Keratinocyte (primary cell): ENCODE measurements at regions not wholly inside any gene's neighbourhood (a gene's known extent, or its start where the extent isn't known, plus 50 kb on each side); places are given as distances from the start of the nearest gene placed in this dataset.

Experiments used
- DNase-seq: peaks from one replicate; pipeline ENCODE4 v3.0.0-alpha.2; 2011; ENCODE audit warnings: low read depth, missing footprints, low spot score
- FAIRE-seq: peaks from 2 replicates; lab custom pipeline; 2011; peaks lifted over from hg19 to GRCh38; lab: Jason Lieb, UNC
- H2AFZ ChIP-seq: 2 replicates; pipeline ENCODE4 v1.6.0; 2012; ENCODE audit warnings: low read length, control low read depth, inconsistent platforms; ENCODE audit not compliant: control insufficient read depth
- H3K27ac ChIP-seq: 2 replicates; pipeline ENCODE4 v1.5.1; 2011; ENCODE audit warnings: low read length; ENCODE audit not compliant: control insufficient read depth, insufficient read depth
- H3K27me3 ChIP-seq: 3 replicates; pipeline ENCODE4 v1.6.0; 2011; ENCODE audit warnings: low read length; ENCODE audit not compliant: control insufficient read depth, insufficient read depth; ENCODE audit errors: extremely low read depth
- H3K36me3 ChIP-seq, 2 experiments: 2 replicates in 1 of 2; 3 replicates in 1 of 2; pipeline ENCODE4 v1.5.1; 2011; ENCODE audit warnings: low read length in 2 of 2, mild to moderate bottlenecking in 1 of 2; ENCODE audit not compliant: control insufficient read depth in 2 of 2, insufficient read depth in 2 of 2; ENCODE audit errors: extremely low read depth in 1 of 2
- H3K4me1 ChIP-seq: 3 replicates; pipeline ENCODE4 v1.5.1; 2011; ENCODE audit warnings: low read length; ENCODE audit not compliant: control insufficient read depth, insufficient read depth; ENCODE audit errors: extremely low read depth
- H3K4me2 ChIP-seq: 3 replicates; pipeline ENCODE4 v1.6.0; 2011; ENCODE audit warnings: low read depth, low read length; ENCODE audit not compliant: control insufficient read depth, insufficient read depth; ENCODE audit errors: extremely low read depth
- H3K4me3 ChIP-seq, 3 experiments: fragments of 200-600 bp in 1 of 3; sonication (generic) in 1 of 3; 2 replicates in 2 of 3; 3 replicates in 1 of 3; pipeline ENCODE4 v1.5.1; 2011 to 2016; ENCODE audit warnings: low read length in 3 of 3, mild to moderate bottlenecking in 3 of 3, control low read depth in 2 of 3, inconsistent platforms in 1 of 3, low read depth in 1 of 3, mixed read lengths in 1 of 3, mixed run types in 1 of 3, moderate library complexity in 1 of 3; ENCODE audit not compliant: control insufficient read depth in 2 of 3, insufficient read depth in 2 of 3; ENCODE audit errors: extremely low read depth in 1 of 3
- H3K79me2 ChIP-seq: 2 replicates; pipeline ENCODE4 v1.6.0; 2012; ENCODE audit warnings: low read length; ENCODE audit not compliant: control insufficient read depth, insufficient read depth
- H3K9ac ChIP-seq: 3 replicates; pipeline ENCODE4 v1.6.0; 2011; ENCODE audit warnings: low read length; ENCODE audit not compliant: control insufficient read depth, insufficient read depth; ENCODE audit errors: extremely low read depth
- H3K9me1 ChIP-seq: 3 replicates; pipeline ENCODE4 v1.6.0; 2011; ENCODE audit warnings: low read length; ENCODE audit not compliant: control insufficient read depth, insufficient read depth; ENCODE audit errors: extremely low read depth
- H3K9me3 ChIP-seq: 2 replicates; pipeline ENCODE4 v1.5.1; 2012; ENCODE audit warnings: low read depth, low read length; ENCODE audit not compliant: control insufficient read depth
- H4K20me1 ChIP-seq: 3 replicates; pipeline ENCODE4 v1.6.0; 2011; ENCODE audit warnings: low read length; ENCODE audit not compliant: control insufficient read depth, insufficient read depth; ENCODE audit errors: extremely low read depth
- CTCF ChIP-seq, 3 experiments: IDR thresholded peaks in 1 of 3; conservative IDR thresholded peaks in 1 of 3; optimal IDR thresholded peaks in 1 of 3; 2 replicates in 2 of 3; 3 replicates in 1 of 3; pipeline versions ENCODE3 to v1.5.1; 2011; ENCODE audit warnings: low read length in 3 of 3, mild to moderate bottlenecking in 3 of 3, moderate library complexity in 2 of 3, control low read depth in 1 of 3, inconsistent platforms in 1 of 3; ENCODE audit not compliant: insufficient read depth in 2 of 3; ENCODE audit errors: extremely low read depth in 1 of 3
- EZH2 ChIP-seq: IDR thresholded peaks from one replicate; pipeline ENCODE4 v1.6.1; 2012; ENCODE audit warnings: inconsistent platforms, mild to moderate bottlenecking, low read length, moderate library complexity
- dilution Hi-C: fragments of 300-500 bp; cut with MboI; formaldehyde crosslinking; loops from one replicate; pipeline ENCODE4 v1.7.0; 2020; ENCODE audit warnings: low sequenced_read_pairs; ENCODE audit not compliant: extremely low pct_ligation_motif_present

- dilution Hi-C loops: no loop called here
- FAIRE-seq (no peak), DNase-seq (no peak)
- no peak overlapping the region for H2AFZ ChIP-seq
- no peaks in the 10 kb centered on the region for H3K9me3 ChIP-seq
- no peaks in the 10 kb centered on the region for H3K79me2 ChIP-seq
- TF ChIP-seq EZH2: no peak
- TF ChIP-seq CTCF (optimal IDR thresholded peaks at IDR 0.05 in 1 of 3, IDR thresholded peaks at IDR 0.05 in 1 of 3, conservative IDR thresholded peaks at IDR 0.05 in 1 of 3; ENCODE audit: extremely low read depth in 1 of 3, insufficient read depth in 2 of 3, low read length in 3 of 3): no peak
- no peak overlapping the region for H3K9ac ChIP-seq
- no peaks in the 10 kb centered on the region for H4K20me1 ChIP-seq
- H3K27me3 ChIP-seq: no peaks in the 10 kb centered on the region
- H3K4me3 ChIP-seq: no peak overlapping the region
- no peak overlapping the region for H3K4me2 ChIP-seq
- H3K27ac ChIP-seq: no peak overlapping the region
- no peaks in the 10 kb centered on the region for H3K36me3 ChIP-seq
- H3K9me1 ChIP-seq: no peaks in the 10 kb centered on the region
- no peaks in the 10 kb centered on the region for H3K4me1 ChIP-seq
Observed at GRCh38 chr2:153230977-153231376, 247.6 kb downstream of the RPRM start.

- no peak for FAIRE-seq
- DNase-seq: no peak
- dilution Hi-C loops: no loop called here
- H3K9me1 ChIP-seq: no peaks in the 10 kb centered on the region
- H3K27ac ChIP-seq: no peak overlapping the region
- no peaks in the 10 kb centered on the region for H3K9me3 ChIP-seq
- no peaks in the 10 kb centered on the region for H3K79me2 ChIP-seq
- H3K27me3 ChIP-seq: no peaks in the 10 kb centered on the region
- no peak for TF ChIP-seq CTCF (optimal IDR thresholded peaks at IDR 0.05 in 1 of 3, IDR thresholded peaks at IDR 0.05 in 1 of 3, conservative IDR thresholded peaks at IDR 0.05 in 1 of 3; ENCODE audit: extremely low read depth in 1 of 3, insufficient read depth in 2 of 3, low read length in 3 of 3)
- TF ChIP-seq EZH2: no peak
- H3K4me3 ChIP-seq: no peak overlapping the region
- H3K4me1 ChIP-seq: no peaks in the 10 kb centered on the region
- no peak overlapping the region for H3K9ac ChIP-seq
- no peaks in the 10 kb centered on the region for H4K20me1 ChIP-seq
- H3K4me2 ChIP-seq: no peak overlapping the region
- H2AFZ ChIP-seq: no peak overlapping the region
- no peaks in the 10 kb centered on the region for H3K36me3 ChIP-seq
Observed at GRCh38 chr2:153228904-153229303, 249.7 kb downstream of the RPRM start.
